ENCODE measurements at regions not wholly inside any gene's neighbourhood (a gene's known extent, or its start where the extent isn't known, plus 50 kb on each side); places are given as distances from the start of the nearest gene placed in this dataset.

GRCh38 chrX:39773923-39774773 lies 323.6 kb downstream of the BCOR start:
- no peak for DNase-seq (ENCODE audit: low spot score)
- TF ChIP-seq, protein P1, sequence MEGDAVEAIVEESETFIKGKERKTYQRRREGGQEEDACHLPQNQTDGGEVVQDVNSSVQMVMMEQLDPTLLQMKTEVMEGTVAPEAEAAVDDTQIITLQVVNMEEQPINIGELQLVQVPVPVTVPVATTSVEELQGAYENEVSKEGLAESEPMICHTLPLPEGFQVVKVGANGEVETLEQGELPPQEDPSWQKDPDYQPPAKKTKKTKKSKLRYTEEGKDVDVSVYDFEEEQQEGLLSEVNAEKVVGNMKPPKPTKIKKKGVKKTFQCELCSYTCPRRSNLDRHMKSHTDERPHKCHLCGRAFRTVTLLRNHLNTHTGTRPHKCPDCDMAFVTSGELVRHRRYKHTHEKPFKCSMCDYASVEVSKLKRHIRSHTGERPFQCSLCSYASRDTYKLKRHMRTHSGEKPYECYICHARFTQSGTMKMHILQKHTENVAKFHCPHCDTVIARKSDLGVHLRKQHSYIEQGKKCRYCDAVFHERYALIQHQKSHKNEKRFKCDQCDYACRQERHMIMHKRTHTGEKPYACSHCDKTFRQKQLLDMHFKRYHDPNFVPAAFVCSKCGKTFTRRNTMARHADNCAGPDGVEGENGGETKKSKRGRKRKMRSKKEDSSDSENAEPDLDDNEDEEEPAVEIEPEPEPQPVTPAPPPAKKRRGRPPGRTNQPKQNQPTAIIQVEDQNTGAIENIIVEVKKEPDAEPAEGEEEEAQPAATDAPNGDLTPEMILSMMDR (IDR thresholded peaks at IDR 0.05) = no peak
- no peak overlapping the region for H3K4me3 ChIP-seq
- H3K4me1 ChIP-seq (ENCODE audit: control insufficient read depth in 1 of 2, low read depth in 2 of 2) = peaks cover 0 to 10% of the 10 kb centered on the region in 2 donors
- H3K36me3 ChIP-seq = no peaks in the 10 kb centered on the region
- ATAC-seq (ENCODE audit: insufficient number of reproducible peaks, low FRiP score, low read depth) = no peak
- no peaks in the 10 kb centered on the region for H3K9me3 ChIP-seq
- H3K27ac ChIP-seq = no peak overlapping the region
- no peaks in the 10 kb centered on the region for H3K27me3 ChIP-seq (replicated peaks; ENCODE audit: insufficient read depth)

DNA sequence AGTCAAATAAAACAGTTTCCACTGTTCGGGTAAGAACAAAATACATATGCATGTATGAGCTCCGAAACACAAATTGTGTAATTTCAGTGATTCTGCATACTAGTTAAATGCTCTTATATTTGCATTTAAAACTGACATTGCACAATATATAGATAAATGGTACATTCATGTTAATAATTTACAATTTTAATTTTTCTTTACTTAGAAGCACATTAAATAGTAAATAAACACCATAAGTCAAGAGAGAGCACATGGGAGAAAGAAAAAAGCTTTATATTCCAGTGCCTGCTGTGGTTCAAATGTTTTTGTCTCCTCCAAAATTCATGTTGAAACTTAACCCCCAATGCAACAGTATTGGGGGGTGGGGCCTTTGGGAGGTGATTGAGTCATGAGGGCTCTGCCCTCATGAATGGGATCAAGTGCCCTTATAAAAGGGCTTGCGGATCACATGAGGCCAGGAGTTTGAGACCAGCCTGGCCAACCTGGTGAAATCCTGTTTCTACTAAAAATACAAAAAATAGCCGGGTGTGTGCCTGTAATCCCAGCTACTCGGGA lies 322.9 kb downstream of the BCOR start:
- H3K36me3 ChIP-seq = no peaks in the 10 kb centered on the region
- peaks cover 0 to 10% of the 10 kb centered on the region in 2 donors for H3K4me1 ChIP-seq (ENCODE audit: control insufficient read depth in 1 of 2, low read depth in 2 of 2)
- ATAC-seq (ENCODE audit: insufficient number of reproducible peaks, low FRiP score, low read depth) (no peak), DNase-seq (ENCODE audit: low spot score) (no peak)
- H3K4me3 ChIP-seq = no peak overlapping the region
- H3K27ac ChIP-seq = no peak overlapping the region
- TF ChIP-seq, protein P1 (IDR thresholded peaks at IDR 0.05) = no peak
- no peaks in the 10 kb centered on the region for H3K27me3 ChIP-seq (replicated peaks; ENCODE audit: insufficient read depth)
- no peaks in the 10 kb centered on the region for H3K9me3 ChIP-seq

DNA sequence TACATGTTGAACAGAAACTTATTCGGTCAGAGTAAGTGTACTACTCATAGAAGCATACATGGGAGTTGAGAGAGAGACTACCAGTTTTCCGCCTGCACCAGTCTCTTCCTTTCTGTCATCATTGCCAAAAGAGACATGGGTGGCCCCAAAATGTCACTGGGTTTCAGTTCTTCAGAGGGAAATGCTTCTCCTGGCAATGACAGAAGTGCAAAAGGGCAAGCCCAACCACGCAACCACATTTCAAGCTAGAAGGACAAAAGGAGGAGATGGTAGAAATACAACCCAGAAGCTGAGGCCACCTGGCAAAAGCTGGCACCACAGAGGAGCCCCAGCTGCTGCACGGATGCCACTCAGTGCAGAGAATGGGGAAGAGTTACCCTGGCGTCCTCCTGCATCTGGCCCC lies 320.1 kb downstream of the BCOR start:
- Histone ChIP-seq H3K27ac (no peak overlapping the region), H3K27me3 (replicated peaks; ENCODE audit: insufficient read depth) (no peaks in the 10 kb centered on the region), H3K9me3 (no peaks in the 10 kb centered on the region), H3K36me3 (no peaks in the 10 kb centered on the region), H3K4me3 (no peak overlapping the region), H3K4me1 (ENCODE audit: control insufficient read depth in 1 of 2, low read depth in 2 of 2) (no peaks in the 10 kb centered on the region)
- TF ChIP-seq, protein P1 (IDR thresholded peaks at IDR 0.05) = no peak
- ATAC-seq (ENCODE audit: insufficient number of reproducible peaks, low FRiP score, low read depth) (no peak), DNase-seq (ENCODE audit: low spot score) (no peak)

DNA sequence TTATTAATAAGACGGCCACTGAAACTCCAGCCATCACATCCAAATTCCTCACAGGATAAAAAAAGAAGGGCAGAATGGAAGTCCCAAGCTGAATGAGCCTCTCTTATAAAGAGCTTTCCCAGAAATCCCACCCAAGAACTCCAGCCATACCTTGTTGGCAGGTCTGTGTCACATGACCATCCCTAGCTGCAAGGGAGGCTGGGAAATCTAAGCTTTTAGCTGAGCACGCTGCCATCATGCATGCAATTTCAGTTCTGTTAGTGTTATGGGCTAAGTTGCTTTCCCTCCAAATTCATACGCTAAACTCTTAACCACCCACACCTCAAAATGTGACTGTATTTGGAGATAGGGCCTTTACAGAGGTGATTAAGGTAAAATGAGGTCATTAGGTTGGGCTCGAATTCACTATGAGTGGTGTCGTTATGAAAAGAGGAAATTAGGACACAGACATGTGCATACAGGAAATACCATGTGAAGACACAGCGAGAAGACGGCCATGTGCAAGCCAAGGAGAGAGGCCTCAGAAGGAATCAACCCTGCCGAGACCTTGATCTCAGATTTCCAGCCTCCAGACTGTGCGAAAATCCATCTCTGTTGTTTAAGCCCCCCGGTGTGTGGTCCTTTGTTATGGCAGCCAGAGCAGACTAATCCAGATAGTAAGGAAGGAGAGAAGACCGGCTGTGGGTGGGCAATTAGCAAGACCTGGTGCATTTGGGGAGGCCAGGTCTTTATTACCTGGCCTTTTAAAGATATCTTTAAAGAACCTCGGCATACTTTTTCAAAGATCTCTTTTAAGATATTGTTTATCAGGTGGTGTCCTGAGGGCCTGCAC lies 317.6 kb downstream of the BCOR start:
- TF ChIP-seq, protein P1 (IDR thresholded peaks at IDR 0.05) = no peak
- H3K27me3 ChIP-seq (replicated peaks; ENCODE audit: insufficient read depth) = no peaks in the 10 kb centered on the region

DNA sequence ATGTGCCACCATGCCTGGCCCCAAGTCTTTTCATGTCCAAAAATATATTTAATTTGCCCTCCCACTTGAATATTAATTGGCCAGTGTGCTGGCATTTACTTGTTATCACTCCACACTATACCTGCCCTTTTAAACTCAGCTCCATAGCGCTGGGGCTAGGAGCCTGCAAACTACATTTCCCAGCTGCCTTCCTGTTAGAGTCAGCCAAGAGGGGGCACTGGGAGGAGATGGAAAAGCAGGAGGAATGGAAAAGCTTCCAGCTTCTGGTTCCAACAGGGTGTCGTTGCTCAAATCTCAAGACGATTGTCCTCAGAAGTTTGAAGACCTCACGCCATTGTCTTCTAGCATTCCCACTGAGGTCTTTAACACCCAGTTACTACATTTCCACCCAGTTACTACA lies 315.5 kb downstream of the BCOR start:
- ATAC-seq (ENCODE audit: insufficient number of reproducible peaks, low FRiP score, low read depth) = no peak
- Histone ChIP-seq H3K9me3 (no peaks in the 10 kb centered on the region), H3K27ac (no peak overlapping the region), H3K4me3 (no peak overlapping the region), H3K27me3 (replicated peaks; ENCODE audit: insufficient read depth) (no peaks in the 10 kb centered on the region), H3K4me1 (ENCODE audit: control insufficient read depth in 1 of 2, low read depth in 2 of 2) (no peaks in the 10 kb centered on the region), H3K36me3 (no peaks in the 10 kb centered on the region)
- DNase-seq (ENCODE audit: low spot score) = no peak
- TF ChIP-seq, protein P1 (IDR thresholded peaks at IDR 0.05) = no peak

More for the DNA sequence above, 317.6 kb downstream of the BCOR start:
- Histone ChIP-seq H3K9me3 (no peaks in the 10 kb centered on the region), H3K36me3 (no peaks in the 10 kb centered on the region), H3K4me3 (no peak overlapping the region), H3K4me1 (ENCODE audit: control insufficient read depth in 1 of 2, low read depth in 2 of 2) (no peaks in the 10 kb centered on the region), H3K27ac (no peak overlapping the region)
- ATAC-seq (ENCODE audit: insufficient number of reproducible peaks, low FRiP score, low read depth) (no peak), DNase-seq (ENCODE audit: low spot score) (no peak)
